Vagina (tissue), 2 donors: ENCODE measurements at regions not wholly inside any gene's neighbourhood (a gene's known extent, or its start where the extent isn't known, plus 50 kb on each side); places are given as distances from the start of the nearest gene placed in this dataset.

Experiments
- DNase-seq, 2 donors: peaks; one replicate each; pipeline ENCODE4 v3.0.0-alpha.2; 2017; ENCODE audit errors: extremely low spot score in 2 of 2
- H3K27ac ChIP-seq: fragments of 200-600 bp; sonication (generic); one replicate; pipeline ENCODE4 v1.5.1; 2019
- H3K27me3 ChIP-seq: fragments of 200-600 bp; sonication (generic); one replicate; pipeline ENCODE4 v1.5.1; 2019
- H3K36me3 ChIP-seq, 2 donors: fragments of 200-600 bp; sonication (generic); one replicate each; pipeline ENCODE4 v1.5.1; 2017 to 2019
- H3K4me1 ChIP-seq: fragments of 200-600 bp; sonication (generic); one replicate; pipeline ENCODE4 v1.5.1; 2019
- H3K4me3 ChIP-seq, 2 donors: fragments of 200-600 bp; sonication (generic); 1 replicate in 1 of 2; 2 replicates in 1 of 2; pipeline ENCODE4 v1.5.1; 2016 to 2019
- H3K9me3 ChIP-seq: fragments of 200-600 bp; sonication (generic); one replicate; pipeline ENCODE4 v1.5.1; 2019
- POLR2A ChIP-seq, 2 donors: fragments of 450-650 bp; IDR thresholded peaks; one replicate each; pipeline ENCODE4 v1.6.1; 2017; ENCODE audit warnings: antibody characterized with exemption in 2 of 2, mild to moderate bottlenecking in 2 of 2, moderate library complexity in 2 of 2
- POLR2AphosphoS5 ChIP-seq, 2 donors: sonication (generic); formaldehyde crosslinking; IDR thresholded peaks; one replicate each; pipeline ENCODE4 v1.9.0; 2017; ENCODE audit warnings: antibody characterized with exemption in 2 of 2, mild to moderate bottlenecking in 2 of 2, low read depth in 1 of 2; ENCODE audit not compliant: insufficient read depth in 1 of 2
- intact Hi-C: fragments of 100-400 bp; cut with DNase I; formaldehyde crosslinking; loops from one replicate; pipeline ENCODE4 v1.15.1; 2023
- TF ChIP-seq, protein P1 (sequence below), 3 experiments: fragments of 450-650 bp in 2 of 3; fragments of 200-600 bp in 1 of 3; sonication (generic) in 1 of 3; IDR thresholded peaks; one replicate each; pipeline ENCODE4 v1.5.1; 2017 to 2019; ENCODE audit warnings: antibody characterized with exemption in 3 of 3, mild to moderate bottlenecking in 2 of 3, moderate library complexity in 2 of 3

DNA sequence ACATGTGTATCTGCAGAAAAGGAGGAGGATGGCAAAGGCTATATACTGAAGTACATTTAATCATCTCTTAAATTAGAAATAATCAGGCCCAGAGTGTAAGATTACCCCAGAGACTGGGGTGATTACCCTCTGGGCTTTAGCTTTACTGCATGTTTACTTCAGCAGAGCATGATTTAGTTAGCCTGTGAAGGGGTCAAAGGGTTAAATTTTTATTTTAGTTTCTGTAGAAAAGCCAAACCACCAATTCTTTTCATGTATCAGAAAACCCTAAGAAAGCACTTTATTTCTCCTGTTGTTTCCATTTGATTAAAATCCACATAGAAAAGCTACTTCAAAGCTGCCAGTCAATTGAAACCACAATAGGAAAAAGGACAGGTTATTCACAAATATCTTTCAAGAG lies 101.5 kb upstream of the LSM8 start:
- Histone ChIP-seq H3K9me3 (no peaks in the 10 kb centered on the region), H3K36me3 (no peaks in the 10 kb centered on the region), H3K27ac (no peak overlapping the region), H3K27me3 (no peaks in the 10 kb centered on the region), H3K4me1 (peaks cover 5% of the 10 kb centered on the region), H3K4me3 (no peak overlapping the region)
- TF ChIP-seq POLR2A (IDR thresholded peaks at IDR 0.05): no peak
- TF ChIP-seq, protein P1, sequence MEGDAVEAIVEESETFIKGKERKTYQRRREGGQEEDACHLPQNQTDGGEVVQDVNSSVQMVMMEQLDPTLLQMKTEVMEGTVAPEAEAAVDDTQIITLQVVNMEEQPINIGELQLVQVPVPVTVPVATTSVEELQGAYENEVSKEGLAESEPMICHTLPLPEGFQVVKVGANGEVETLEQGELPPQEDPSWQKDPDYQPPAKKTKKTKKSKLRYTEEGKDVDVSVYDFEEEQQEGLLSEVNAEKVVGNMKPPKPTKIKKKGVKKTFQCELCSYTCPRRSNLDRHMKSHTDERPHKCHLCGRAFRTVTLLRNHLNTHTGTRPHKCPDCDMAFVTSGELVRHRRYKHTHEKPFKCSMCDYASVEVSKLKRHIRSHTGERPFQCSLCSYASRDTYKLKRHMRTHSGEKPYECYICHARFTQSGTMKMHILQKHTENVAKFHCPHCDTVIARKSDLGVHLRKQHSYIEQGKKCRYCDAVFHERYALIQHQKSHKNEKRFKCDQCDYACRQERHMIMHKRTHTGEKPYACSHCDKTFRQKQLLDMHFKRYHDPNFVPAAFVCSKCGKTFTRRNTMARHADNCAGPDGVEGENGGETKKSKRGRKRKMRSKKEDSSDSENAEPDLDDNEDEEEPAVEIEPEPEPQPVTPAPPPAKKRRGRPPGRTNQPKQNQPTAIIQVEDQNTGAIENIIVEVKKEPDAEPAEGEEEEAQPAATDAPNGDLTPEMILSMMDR (IDR thresholded peaks at IDR 0.05): no peak
- no peak for DNase-seq
- intact Hi-C loops: no loop called here

DNA sequence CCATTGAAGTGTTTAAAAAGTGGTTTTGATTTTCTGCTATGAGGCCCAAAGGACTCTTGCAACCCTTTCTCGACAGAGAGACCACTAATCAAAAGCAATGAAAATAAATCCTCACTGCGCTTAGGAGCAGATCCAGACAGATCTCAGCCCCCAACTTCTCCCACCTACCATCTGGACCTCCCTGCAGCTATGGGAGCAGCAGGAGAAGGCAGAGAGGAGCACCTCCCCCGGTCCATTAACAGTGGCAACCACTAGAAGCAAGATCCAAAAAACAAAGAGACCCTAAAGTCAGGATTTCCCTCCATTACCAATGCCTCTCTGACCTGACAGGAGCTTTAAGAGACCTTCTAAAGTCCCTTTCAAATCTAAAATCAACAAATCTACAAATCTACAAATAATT lies 99.0 kb upstream of the LSM8 start:
- no peak overlapping the region for H3K27ac ChIP-seq
- H3K36me3 ChIP-seq: no peaks in the 10 kb centered on the region
- DNase-seq: no peak
- TF ChIP-seq POLR2AphosphoS5 (IDR thresholded peaks at IDR 0.05; ENCODE audit: insufficient read depth in 1 of 2, low read depth in 1 of 2) (no peak), POLR2A (IDR thresholded peaks at IDR 0.05) (no peak)
- TF ChIP-seq, protein P1 (IDR thresholded peaks at IDR 0.05): no peak
- peaks cover 2% of the 10 kb centered on the region for H3K4me1 ChIP-seq
- intact Hi-C loops: no loop called here
- no peak overlapping the region for H3K4me3 ChIP-seq
- no peaks in the 10 kb centered on the region for H3K9me3 ChIP-seq
- no peaks in the 10 kb centered on the region for H3K27me3 ChIP-seq

DNA sequence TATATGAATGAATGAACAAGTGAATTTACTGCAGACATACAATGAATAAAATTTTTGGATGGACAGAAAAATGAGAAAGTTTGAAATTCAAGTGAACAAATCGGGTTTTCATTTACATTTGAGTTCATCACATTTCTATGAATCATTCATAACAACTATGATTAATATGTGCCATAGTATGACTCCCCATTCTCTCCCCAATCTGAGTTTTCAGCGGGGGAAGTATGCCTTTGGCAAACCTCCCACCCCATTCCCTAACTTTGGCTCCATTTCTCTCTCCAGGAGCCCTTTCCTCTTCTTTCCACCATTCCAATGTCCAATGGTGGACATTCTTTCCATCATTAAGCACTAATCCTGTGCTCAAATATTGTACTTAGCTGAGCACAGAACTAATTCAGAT lies 96.8 kb upstream of the LSM8 start:
- Histone ChIP-seq H3K4me1 (no peaks in the 10 kb centered on the region), H3K27ac (no peak overlapping the region), H3K36me3 (no peaks in the 10 kb centered on the region), H3K27me3 (no peaks in the 10 kb centered on the region), H3K4me3 (no peak overlapping the region), H3K9me3 (no peaks in the 10 kb centered on the region)
- DNase-seq: no peak
- intact Hi-C loops: no loop called here
- TF ChIP-seq POLR2A (IDR thresholded peaks at IDR 0.05) (no peak), POLR2AphosphoS5 (IDR thresholded peaks at IDR 0.05; ENCODE audit: insufficient read depth in 1 of 2, low read depth in 1 of 2) (no peak)
- TF ChIP-seq, protein P1 (IDR thresholded peaks at IDR 0.05): no peak

DNA sequence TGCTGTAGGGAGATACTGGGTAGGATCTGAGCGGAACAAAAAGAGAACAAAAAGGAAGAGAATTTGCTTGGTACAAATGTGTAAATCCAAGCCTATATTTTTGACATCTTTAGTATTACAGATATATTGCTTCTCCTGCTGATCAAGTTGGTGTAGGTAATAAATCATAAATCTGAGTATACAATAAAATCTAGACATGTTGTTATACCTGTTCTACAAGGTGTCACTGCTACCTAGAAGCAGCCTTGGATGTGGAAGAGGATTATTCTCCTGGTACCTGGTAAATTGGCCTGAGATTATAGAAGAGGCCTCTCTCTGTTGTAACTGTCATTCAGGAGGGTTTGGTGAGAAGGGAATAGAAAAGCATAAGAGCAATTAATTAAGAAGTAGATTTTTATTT lies 89.9 kb upstream of the LSM8 start:
- Histone ChIP-seq H3K4me3 (no peak overlapping the region), H3K4me1 (no peaks in the 10 kb centered on the region), H3K36me3 (no peaks in the 10 kb centered on the region), H3K9me3 (no peaks in the 10 kb centered on the region), H3K27ac (no peak overlapping the region), H3K27me3 (no peaks in the 10 kb centered on the region)
- TF ChIP-seq POLR2AphosphoS5 (IDR thresholded peaks at IDR 0.05; ENCODE audit: insufficient read depth in 1 of 2, low read depth in 1 of 2) (peak in 1 of 2 donors; percentile 74), POLR2A (IDR thresholded peaks at IDR 0.05) (no peak)
- TF ChIP-seq, protein P1 (IDR thresholded peaks at IDR 0.05): no peak
- intact Hi-C loops: no loop called here
- DNase-seq: no peak

DNA sequence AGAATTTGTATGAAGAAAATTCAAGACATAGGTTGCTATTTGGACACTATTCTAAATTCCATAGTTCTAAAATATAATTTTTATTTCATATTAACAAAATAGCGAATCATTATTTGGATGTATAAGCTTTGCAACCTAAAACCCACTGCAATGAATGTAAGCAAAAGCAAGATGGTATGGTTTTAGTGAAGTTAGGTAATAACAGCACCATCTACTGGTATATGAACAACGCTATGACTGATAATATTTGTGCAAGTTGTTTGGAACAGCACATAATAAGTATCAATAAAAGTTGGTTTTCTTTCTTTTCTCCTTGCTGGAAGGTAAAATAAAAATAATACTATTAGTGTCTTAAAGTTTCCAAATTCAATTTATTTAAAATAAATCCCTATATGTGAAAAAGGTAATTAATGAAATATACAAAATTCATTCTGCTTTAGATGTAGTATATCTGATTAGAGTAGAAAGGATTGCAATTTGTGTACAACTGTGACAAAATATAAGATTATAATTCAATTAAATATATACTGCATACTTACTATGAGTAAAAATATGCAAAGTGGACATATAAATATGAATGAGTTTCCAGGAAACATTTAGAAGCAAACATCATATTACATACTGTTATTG lies 79.0 kb upstream of the LSM8 start:
- Histone ChIP-seq H3K36me3 (no peaks in the 10 kb centered on the region), H3K4me1 (no peaks in the 10 kb centered on the region), H3K9me3 (no peaks in the 10 kb centered on the region), H3K4me3 (no peak overlapping the region), H3K27ac (no peak overlapping the region), H3K27me3 (no peaks in the 10 kb centered on the region)
- TF ChIP-seq POLR2AphosphoS5 (IDR thresholded peaks at IDR 0.05; ENCODE audit: insufficient read depth in 1 of 2, low read depth in 1 of 2) (no peak), POLR2A (IDR thresholded peaks at IDR 0.05) (no peak)
- TF ChIP-seq, protein P1 (IDR thresholded peaks at IDR 0.05): peak in 1 of 3 experiments; percentile 45
- intact Hi-C loops: no loop called here
- DNase-seq: no peak
